ENCODE measurements at regions not wholly inside any gene's neighbourhood (a gene's known extent, or its start where the extent isn't known, plus 50 kb on each side); places are given as distances from the start of the nearest gene placed in this dataset.

GRCh38 chr13:47256618-47257017, 359.8 kb upstream of the HTR2A start:
- no peaks in the 10 kb centered on the region for H3K36me3 ChIP-seq
- intact Hi-C loops (cut with DNase I), result no loop called here
- WGBS, 2 donors, result 7 to 43% methylated on average over 1 of the region's 1 CpG
- no peaks in the 10 kb centered on the region for H3K27me3 ChIP-seq
- H3K9me3 ChIP-seq, result no peaks in the 10 kb centered on the region
- TF ChIP-seq POLR2A (IDR thresholded peaks at IDR 0.05), result no peak
- no peaks in the 10 kb centered on the region for H3K4me1 ChIP-seq
- no peak overlapping the region for H3K27ac ChIP-seq
- DNase-seq, result no peak
- no peak overlapping the region for H3K4me3 ChIP-seq

GRCh38 chr13:47252627-47253026, 355.8 kb upstream of the HTR2A start:
- WGBS, 2 donors, result 91 to 100% methylated on average over 1 of the region's 1 CpG
- intact Hi-C loops (cut with DNase I), result no loop called here
- no peaks in the 10 kb centered on the region for H3K9me3 ChIP-seq
- no peak for TF ChIP-seq CTCF (IDR thresholded peaks at IDR 0.05)
- no peak for TF ChIP-seq POLR2A (IDR thresholded peaks at IDR 0.05)
- peaks cover 0 to 10% (median 3%) of the 10 kb centered on the region in 3 donors for H3K4me1 ChIP-seq
- H3K4me3 ChIP-seq, result no peak overlapping the region
- H3K27ac ChIP-seq, result no peak overlapping the region
- no peaks in the 10 kb centered on the region for H3K27me3 ChIP-seq
- no peaks in the 10 kb centered on the region for H3K36me3 ChIP-seq
- DNase-seq, result no peak

GRCh38 chr13:47251771-47252170, 354.9 kb upstream of the HTR2A start:
- H3K4me1 ChIP-seq, result peaks cover 0 to 10% (median 3%) of the 10 kb centered on the region in 3 donors
- no peak overlapping the region for H3K27ac ChIP-seq
- H3K27me3 ChIP-seq, result no peaks in the 10 kb centered on the region
- H3K36me3 ChIP-seq, result no peaks in the 10 kb centered on the region
- H3K9me3 ChIP-seq, result no peaks in the 10 kb centered on the region
- H3K4me3 ChIP-seq, result no peak overlapping the region
- intact Hi-C loops (cut with DNase I), result no loop called here
- WGBS, 2 donors, result 72 to 77% methylated on average over 4 of the region's 4 CpGs
- DNase-seq, result no peak
- TF ChIP-seq CTCF (IDR thresholded peaks at IDR 0.05), result no peak
- no peak for TF ChIP-seq POLR2A (IDR thresholded peaks at IDR 0.05)

- TF ChIP-seq CTCF (IDR thresholded peaks at IDR 0.05), result no peak
- no peak for TF ChIP-seq POLR2A (IDR thresholded peaks at IDR 0.05)
- 31 to 34% methylated on average over 7 of the region's 7 CpGs for WGBS, 2 donors
- no peaks in the 10 kb centered on the region for H3K27me3 ChIP-seq
- H3K4me3 ChIP-seq, result no peak overlapping the region
- intact Hi-C loops (cut with DNase I), result no loop called here
- no peaks in the 10 kb centered on the region for H3K36me3 ChIP-seq
- H3K27ac ChIP-seq, result no peak overlapping the region
- H3K4me1 ChIP-seq, result peaks cover 0 to 10% (median 3%) of the 10 kb centered on the region in 3 donors
- no peaks in the 10 kb centered on the region for H3K9me3 ChIP-seq
- no peak for DNase-seq
Observed at GRCh38 chr13:47250146-47250545, 353.3 kb upstream of the HTR2A start.

DNA sequence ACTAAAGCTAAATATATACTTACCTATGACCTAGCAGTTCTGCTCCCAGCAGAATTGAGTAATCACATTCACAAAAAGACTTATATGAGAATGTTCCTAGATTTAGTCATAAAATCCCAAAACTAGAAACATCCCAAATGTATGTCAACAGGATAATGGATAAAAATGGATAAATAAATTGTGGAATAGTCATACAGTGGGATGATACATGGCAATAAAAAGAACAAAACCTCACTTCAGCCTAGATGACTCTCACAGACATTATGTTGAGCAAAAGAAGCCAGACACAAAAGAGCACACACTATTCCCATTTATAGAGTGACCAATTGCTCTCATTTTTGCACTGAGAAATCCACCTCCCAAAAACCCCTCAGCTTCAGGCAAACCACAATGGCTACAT, 352.4 kb upstream of the HTR2A start:
- intact Hi-C loops (cut with DNase I), result no loop called here
- TF ChIP-seq CTCF (IDR thresholded peaks at IDR 0.05), result no peak
- no peak for TF ChIP-seq POLR2A (IDR thresholded peaks at IDR 0.05)
- Histone ChIP-seq H3K9me3 (no peaks in the 10 kb centered on the region), H3K27me3 (no peaks in the 10 kb centered on the region), H3K36me3 (no peaks in the 10 kb centered on the region), H3K27ac (no peak overlapping the region), H3K4me1 (peaks cover 0 to 10% (median 3%) of the 10 kb centered on the region in 3 donors), H3K4me3 (no peak overlapping the region)
- no peak for DNase-seq

DNA sequence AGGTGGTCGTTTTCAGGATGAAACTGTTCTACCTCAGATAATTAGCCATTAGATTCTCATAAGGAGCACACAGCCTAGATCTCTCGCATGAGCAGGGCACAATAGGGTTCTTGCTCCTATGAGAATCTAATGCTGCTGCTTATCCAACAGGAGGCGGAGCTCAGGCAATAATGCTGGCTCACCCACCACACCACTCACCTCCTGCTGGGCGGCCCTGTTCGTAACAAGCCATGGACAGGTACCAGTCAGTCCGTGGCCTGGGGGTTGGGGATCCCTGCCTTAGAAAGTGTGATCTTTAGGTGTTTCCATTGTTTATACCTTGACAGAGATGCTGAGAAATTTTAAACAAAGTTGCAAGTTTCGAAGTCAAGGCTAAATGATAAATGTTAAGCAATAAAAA, 344.6 kb upstream of the HTR2A start:
- DNase-seq, result no peak
- intact Hi-C loops (cut with DNase I), result no loop called here
- Histone ChIP-seq H3K9me3 (no peaks in the 10 kb centered on the region), H3K4me3 (no peak overlapping the region), H3K27me3 (no peaks in the 10 kb centered on the region), H3K4me1 (peaks cover 0 to 4% (median 0%) of the 10 kb centered on the region in 3 donors), H3K27ac (no peak overlapping the region), H3K36me3 (no peaks in the 10 kb centered on the region)
- TF ChIP-seq POLR2A (IDR thresholded peaks at IDR 0.05) (no peak), CTCF (IDR thresholded peaks at IDR 0.05) (no peak)
- 79 to 85% methylated on average over 5 to 7 of the region's 7 CpGs for WGBS, 2 donors
